ENCODE measurements at regions not wholly inside any gene's neighbourhood (a gene's known extent, or its start where the extent isn't known, plus 50 kb on each side); places are given as distances from the start of the nearest gene placed in this dataset.

DNA sequence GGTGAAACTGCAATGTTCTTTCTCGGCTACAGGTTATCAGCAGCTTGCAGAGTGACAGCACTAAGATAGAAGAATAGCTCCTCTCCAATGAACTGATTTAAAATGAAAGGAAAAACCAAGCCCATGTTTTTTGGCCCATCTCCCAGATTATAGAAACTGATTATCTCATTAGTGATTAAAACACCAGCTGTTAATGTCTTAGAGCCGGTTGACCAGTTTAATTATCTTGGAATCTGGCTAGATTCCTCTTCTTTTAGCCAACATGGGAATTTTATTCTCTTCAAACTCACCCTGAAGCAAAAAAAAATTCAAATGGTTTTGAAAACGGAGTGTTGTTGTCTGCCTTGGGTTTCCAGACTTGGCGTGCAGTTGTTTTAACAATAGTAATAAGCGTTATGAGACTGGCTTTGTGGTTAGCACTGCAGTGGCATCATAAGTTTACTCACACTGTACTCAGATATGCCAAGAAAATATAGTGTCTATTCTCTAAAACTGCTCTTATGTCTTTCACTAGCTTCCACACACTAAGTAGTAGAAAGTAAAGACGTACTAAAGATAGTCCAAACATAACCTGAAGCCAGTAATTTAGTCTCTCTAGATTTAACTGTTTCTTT lies 665.3 kb downstream of the STK39 start:
- no peak overlapping the region for H3K9ac ChIP-seq (replicated peaks in 1 of 4; ENCODE audit: extremely low read depth in 1 of 4, low read depth in 3 of 4, low read length in 3 of 4)
- no peaks in the 10 kb centered on the region for H3K23me2 ChIP-seq (ENCODE audit: low read depth, low read length)
- no peak for DNase-seq (ENCODE audit: low read depth in 1 of 2, low spot score in 2 of 2)
- H3K4ac ChIP-seq (replicated peaks; ENCODE audit: insufficient read length, low read depth, low read length) = no peak overlapping the region
- no peak overlapping the region for H3K27ac ChIP-seq (ENCODE audit: low read depth, low read length)
- H3K79me1 ChIP-seq (ENCODE audit: low read depth, low read length) = no peaks in the 10 kb centered on the region
- H3K4me3 ChIP-seq (ENCODE audit: extremely low read depth in 1 of 4, insufficient read depth in 2 of 4, low read depth in 3 of 4, low read length in 4 of 4) = no peak overlapping the region
- H3K9me3 ChIP-seq (ENCODE audit: insufficient read depth in 2 of 2, low read depth in 1 of 2, low read length in 1 of 2) = no peaks in the 10 kb centered on the region
- no peak overlapping the region for H2BK5ac ChIP-seq (ENCODE audit: low read depth, low read length)
- H3K14ac ChIP-seq (ENCODE audit: insufficient read length) = no peak overlapping the region
- no peak overlapping the region for H4K8ac ChIP-seq (ENCODE audit: extremely low read depth, insufficient read depth, low read length)
- FAIRE-seq = no peak
- no peak overlapping the region for H3K23ac ChIP-seq (ENCODE audit: insufficient read length)
- ChIA-PET POLR2A (ENCODE audit: partially characterized antibody) (interaction anchor here (0.6 kb wide), 1 partner anchor 10 kb away, joined by 3 read pairs; no protein-coding TSS in a partner anchor), CTCF (ENCODE audit: partially characterized antibody) (interaction anchor here (1.5 kb wide), 1 partner anchor 537 kb away, joined by 3 read pairs; no protein-coding TSS in a partner anchor)
- H3K4me1 ChIP-seq (replicated peaks in 1 of 4; ENCODE audit: control insufficient read depth in 3 of 4, insufficient read depth in 4 of 4, low read length in 3 of 4) = peaks cover 0 to 3% (median 0%) of the 10 kb centered on the region in 4 experiments; a peak in 3 of 7 replicates
- no peak overlapping the region for H2AK5ac ChIP-seq (ENCODE audit: low read depth, low read length)
- H3K79me2 ChIP-seq (ENCODE audit: control insufficient read depth in 1 of 2, insufficient read depth in 2 of 2, low read length in 2 of 2) = no peaks in the 10 kb centered on the region; a peak in 1 of 4 replicates
- H4K20me1 ChIP-seq (replicated peaks in 1 of 2; ENCODE audit: control insufficient read depth in 1 of 2, insufficient read depth in 2 of 2, low read length in 2 of 2) = no peaks in the 10 kb centered on the region
- TF ChIP-seq SRF (IDR thresholded peaks at IDR 0.05; ENCODE audit: low read depth, low read length) (no peak), ASH2L (IDR thresholded peaks at IDR 0.05; ENCODE audit: low read length) (no peak), SP2 (IDR thresholded peaks at IDR 0.05; ENCODE audit: low read length) (no peak), NANOG (IDR thresholded peaks at IDR 0.05; ENCODE audit: insufficient read depth, low read depth, low read length, poor library complexity, severe bottlenecking) (no peak), RBBP5 (IDR thresholded peaks at IDR 0.05; ENCODE audit: borderline replicate concordance, low read depth, low read length) (no peak)
- TF ChIP-seq, protein P1, sequence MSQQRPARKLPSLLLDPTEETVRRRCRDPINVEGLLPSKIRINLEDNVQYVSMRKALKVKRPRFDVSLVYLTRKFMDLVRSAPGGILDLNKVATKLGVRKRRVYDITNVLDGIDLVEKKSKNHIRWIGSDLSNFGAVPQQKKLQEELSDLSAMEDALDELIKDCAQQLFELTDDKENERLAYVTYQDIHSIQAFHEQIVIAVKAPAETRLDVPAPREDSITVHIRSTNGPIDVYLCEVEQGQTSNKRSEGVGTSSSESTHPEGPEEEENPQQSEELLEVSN (IDR thresholded peaks at IDR 0.05) = no peak
- no peak overlapping the region for H4K5ac ChIP-seq (ENCODE audit: insufficient read length, low read depth, low read length)
- no peak overlapping the region for H3K18ac ChIP-seq (ENCODE audit: extremely low read depth, low read length)
- no peak overlapping the region for H2BK15ac ChIP-seq (ENCODE audit: low read length)
- H2BK12ac ChIP-seq (ENCODE audit: low read depth, low read length) = no peak overlapping the region
- H2BK120ac ChIP-seq (replicated peaks; ENCODE audit: low read depth, low read length) = no peak overlapping the region
- WGBS, 2 experiments (ENCODE audit: extremely low coverage in 1 of 2, insufficient coverage in 1 of 2, insufficient read length in 1 of 2, insufficient replicate concordance in 2 of 2, low coverage in 1 of 2, low lambda C conversion rate in 2 of 2, missing lambda C conversion rate in 1 of 2) = 85% methylated on average over 6 of the region's 6 CpGs; no CpG with 5 or more reads in 1 of the 2 experiments
- no peak overlapping the region for H3K56ac ChIP-seq (replicated peaks; ENCODE audit: insufficient read length, low read depth, low read length)
- H2AFZ ChIP-seq (ENCODE audit: low read length) = no peak overlapping the region
- no peaks in the 10 kb centered on the region for H3K36me3 ChIP-seq (ENCODE audit: control insufficient read depth in 2 of 4, insufficient read depth in 4 of 4, low read length in 3 of 4)
- H3K4me2 ChIP-seq (ENCODE audit: insufficient read depth in 1 of 2, low read depth in 2 of 2, low read length in 2 of 2) = no peak overlapping the region
- H4K91ac ChIP-seq (replicated peaks; ENCODE audit: insufficient read length, low read length) = no peak overlapping the region
- no peaks in the 10 kb centered on the region for H3K27me3 ChIP-seq (replicated peaks in 1 of 4; ENCODE audit: control insufficient read depth in 3 of 4, extremely low read depth in 1 of 4, insufficient read depth in 3 of 4, low read length in 3 of 4)
- H2BK20ac ChIP-seq (ENCODE audit: low read length) = no peak overlapping the region
